Kidney (tissue), 13 donors: ENCODE measurements at regions not wholly inside any gene's neighbourhood (a gene's known extent, or its start where the extent isn't known, plus 50 kb on each side); places are given as distances from the start of the nearest gene placed in this dataset.

Experiments
- DNase-seq, 5 donors: peaks; one replicate each; pipeline ENCODE4 v3.0.0-alpha.2; 2013 to 2020
- FAIRE-seq: peaks from 2 replicates; lab custom pipeline; 2012; peaks lifted over from hg19 to GRCh38; lab: Jason Lieb, UNC
- H3K27ac ChIP-seq, 2 donors: one replicate each; pipeline ENCODE4 v1.7.0; 2013; ENCODE audit warnings: low read depth in 2 of 2, low read length in 2 of 2, inconsistent platforms in 1 of 2
- H3K27me3 ChIP-seq: one replicate; pipeline ENCODE4 v1.7.1; 2013; ENCODE audit warnings: low read length, inconsistent platforms; ENCODE audit not compliant: control insufficient read depth, insufficient read depth
- H3K36me3 ChIP-seq, 3 donors: one replicate each; pipeline versions ENCODE4 v1.7.0 to v1.7.1; 2013; ENCODE audit warnings: low read length in 3 of 3, control low read depth in 1 of 3, inconsistent platforms in 1 of 3; ENCODE audit not compliant: insufficient read depth in 3 of 3, control insufficient read depth in 2 of 3
- H3K4me1 ChIP-seq, 3 donors: one replicate each; pipeline versions ENCODE4 v1.7.0 to v1.7.1; 2013; ENCODE audit warnings: low read length in 3 of 3, inconsistent platforms in 1 of 3, low read depth in 1 of 3; ENCODE audit not compliant: control insufficient read depth in 2 of 3, insufficient read depth in 2 of 3
- H3K4me3 ChIP-seq, 3 donors: one replicate each; pipeline versions ENCODE4 v1.7.0 to v1.8.1; 2013; ENCODE audit warnings: low read length in 3 of 3, control low read depth in 1 of 3, inconsistent platforms in 1 of 3
- H3K9ac ChIP-seq, 3 donors: one replicate each; pipeline versions ENCODE4 v1.7.0 to v1.7.1; 2013; ENCODE audit warnings: low read length in 3 of 3, control low read depth in 1 of 3, inconsistent platforms in 1 of 3
- H3K9me3 ChIP-seq, 3 donors: one replicate each; pipeline versions ENCODE4 v1.7.0 to v1.7.1; 2013; ENCODE audit warnings: low read length in 3 of 3, control low read depth in 1 of 3, inconsistent platforms in 1 of 3; ENCODE audit not compliant: control insufficient read depth in 2 of 3, insufficient read depth in 1 of 3
- CTCF ChIP-seq: IDR thresholded peaks from 3 replicates; pipeline ENCODE4 v1.5.1; 2012; ENCODE audit warnings: mild to moderate bottlenecking, moderate library complexity, borderline replicate concordance; ENCODE audit not compliant: insufficient read depth; ENCODE audit errors: extremely low read depth
- intact Hi-C: fragments of 100-400 bp; cut with DNase I; formaldehyde crosslinking; loops from one replicate; pipeline ENCODE4 v1.11.1; 2022
- donor health status: control.
- donor health status: control.
- donor health status: control.
- donor health status: control.
- donor health status: control.
- donor health status: DM: yes; HTN: yes; CAD: no.
- donor health status: Normal renal cell carcinoma (clear cell type).

GRCh38 chr7:119033641-119034040 lies 809.1 kb downstream of the ANKRD7 start:
- Histone ChIP-seq H3K9ac (no peak overlapping the region), H3K4me1 (no peaks in the 10 kb centered on the region), H3K27me3 (no peaks in the 10 kb centered on the region), H3K4me3 (no peak overlapping the region), H3K27ac (no peak overlapping the region), H3K36me3 (no peaks in the 10 kb centered on the region), H3K9me3 (no peaks in the 10 kb centered on the region)
- DNase-seq, result no peak
- FAIRE-seq, result no peak
- intact Hi-C loops, result no loop called here
- TF ChIP-seq CTCF, result no peak

- FAIRE-seq (no peak), DNase-seq (no peak)
- no peak for TF ChIP-seq CTCF
- Histone ChIP-seq H3K27me3 (no peaks in the 10 kb centered on the region), H3K36me3 (no peaks in the 10 kb centered on the region), H3K9me3 (no peaks in the 10 kb centered on the region), H3K4me1 (no peaks in the 10 kb centered on the region), H3K27ac (no peak overlapping the region), H3K9ac (no peak overlapping the region), H3K4me3 (no peak overlapping the region)
- intact Hi-C loops, result no loop called here
Observed at GRCh38 chr7:119037941-119038340, 813.4 kb downstream of the ANKRD7 start.

GRCh38 chr7:119046068-119046467 lies 821.6 kb downstream of the ANKRD7 start:
- Histone ChIP-seq H3K27me3 (no peaks in the 10 kb centered on the region), H3K4me3 (no peak overlapping the region), H3K9me3 (no peaks in the 10 kb centered on the region), H3K4me1 (no peaks in the 10 kb centered on the region), H3K36me3 (no peaks in the 10 kb centered on the region), H3K27ac (no peak overlapping the region), H3K9ac (no peak overlapping the region)
- intact Hi-C loops, result no loop called here
- no peak for FAIRE-seq
- no peak for TF ChIP-seq CTCF
- DNase-seq, result no peak

- Histone ChIP-seq H3K9me3 (no peaks in the 10 kb centered on the region), H3K4me3 (no peak overlapping the region), H3K36me3 (no peaks in the 10 kb centered on the region), H3K4me1 (no peaks in the 10 kb centered on the region), H3K9ac (no peak overlapping the region), H3K27me3 (no peaks in the 10 kb centered on the region), H3K27ac (no peak overlapping the region)
- no peak for TF ChIP-seq CTCF
- DNase-seq, result no peak
- no peak for FAIRE-seq
- intact Hi-C loops, result no loop called here
Observed at GRCh38 chr7:119065966-119066365, 841.5 kb downstream of the ANKRD7 start.
